ENCODE measurements at regions not wholly inside any gene's neighbourhood (a gene's known extent, or its start where the extent isn't known, plus 50 kb on each side); places are given as distances from the start of the nearest gene placed in this dataset.

GRCh38 chr6:18335948-18336347 is 51.2 kb upstream of the RNF144B start:
- DNase-seq (ENCODE audit: low read depth): no peak

GRCh38 chr6:18334251-18334650 is 52.9 kb upstream of the RNF144B start:
- no peak for DNase-seq (ENCODE audit: low read depth)

- no peak for DNase-seq (ENCODE audit: low read depth)
Measured at GRCh38 chr6:18330548-18331081, 56.5 kb upstream of the RNF144B start.

GRCh38 chr6:18329776-18330175 is 57.4 kb upstream of the RNF144B start:
- DNase-seq (ENCODE audit: low read depth): no peak

- DNase-seq (ENCODE audit: low read depth): no peak
Measured at GRCh38 chr6:18328540-18328939, 58.6 kb upstream of the RNF144B start.

- no peak for DNase-seq (ENCODE audit: low read depth)
Measured at GRCh38 chr6:18328070-18328469, 59.1 kb upstream of the RNF144B start.

- DNase-seq (ENCODE audit: low read depth): peak; percentile 22
Measured at GRCh38 chr6:18327626-18328025, 59.5 kb upstream of the RNF144B start.

GRCh38 chr6:18326980-18327379 is 60.2 kb upstream of the RNF144B start:
- no peak for DNase-seq (ENCODE audit: low read depth)

- DNase-seq (ENCODE audit: low read depth): no peak
Measured at GRCh38 chr6:18326001-18326400, 61.1 kb upstream of the RNF144B start.

- DNase-seq (ENCODE audit: low read depth): no peak
Measured at GRCh38 chr6:18324706-18325042, 60.3 kb upstream of the DEK start.

- DNase-seq (ENCODE audit: low read depth): no peak
Measured at GRCh38 chr6:18323935-18324705, 59.8 kb upstream of the DEK start.

GRCh38 chr6:18317850-18318249 is 53.5 kb upstream of the DEK start:
- no peak for DNase-seq (ENCODE audit: low read depth)

GRCh38 chr6:18314317-18314997 is 50.1 kb upstream of the DEK start:
- no peak for DNase-seq (ENCODE audit: low read depth)

Measured in forelimb muscle (tissue), 1 donor.